ENCODE measurements at regions not wholly inside any gene's neighbourhood (a gene's known extent, or its start where the extent isn't known, plus 50 kb on each side); places are given as distances from the start of the nearest gene placed in this dataset.
"Not testable (repeated sequence)": the region's sequence is repeated elsewhere in the genome, so short reads cannot be mapped to it uniquely, and the experiment has no call there.

GRCh38 chr16:10275214-10275996, 93.2 kb upstream of the GRIN2A start:
- TF ChIP-seq, protein P1, sequence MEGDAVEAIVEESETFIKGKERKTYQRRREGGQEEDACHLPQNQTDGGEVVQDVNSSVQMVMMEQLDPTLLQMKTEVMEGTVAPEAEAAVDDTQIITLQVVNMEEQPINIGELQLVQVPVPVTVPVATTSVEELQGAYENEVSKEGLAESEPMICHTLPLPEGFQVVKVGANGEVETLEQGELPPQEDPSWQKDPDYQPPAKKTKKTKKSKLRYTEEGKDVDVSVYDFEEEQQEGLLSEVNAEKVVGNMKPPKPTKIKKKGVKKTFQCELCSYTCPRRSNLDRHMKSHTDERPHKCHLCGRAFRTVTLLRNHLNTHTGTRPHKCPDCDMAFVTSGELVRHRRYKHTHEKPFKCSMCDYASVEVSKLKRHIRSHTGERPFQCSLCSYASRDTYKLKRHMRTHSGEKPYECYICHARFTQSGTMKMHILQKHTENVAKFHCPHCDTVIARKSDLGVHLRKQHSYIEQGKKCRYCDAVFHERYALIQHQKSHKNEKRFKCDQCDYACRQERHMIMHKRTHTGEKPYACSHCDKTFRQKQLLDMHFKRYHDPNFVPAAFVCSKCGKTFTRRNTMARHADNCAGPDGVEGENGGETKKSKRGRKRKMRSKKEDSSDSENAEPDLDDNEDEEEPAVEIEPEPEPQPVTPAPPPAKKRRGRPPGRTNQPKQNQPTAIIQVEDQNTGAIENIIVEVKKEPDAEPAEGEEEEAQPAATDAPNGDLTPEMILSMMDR (IDR thresholded peaks at IDR 0.05): not testable (repeated sequence)
- TF ChIP-seq POLR2A (IDR thresholded peaks at IDR 0.05): not testable (repeated sequence)
